IPS-20b (cell line): ENCODE measurements at regions not wholly inside any gene's neighbourhood (a gene's known extent, or its start where the extent isn't known, plus 50 kb on each side); places are given as distances from the start of the nearest gene placed in this dataset.

Experiments
- H3K27ac ChIP-seq: one replicate; pipeline ENCODE4 v1.5.1; 2013; ENCODE audit warnings: low read length
- H3K27me3 ChIP-seq: 2 replicates; pipeline ENCODE4 v1.6.1; 2013; ENCODE audit warnings: mild to moderate bottlenecking, low read length, inconsistent platforms; ENCODE audit not compliant: insufficient read depth
- H3K36me3 ChIP-seq: 2 replicates; pipeline ENCODE4 v1.6.1; 2013; ENCODE audit warnings: low read depth, mild to moderate bottlenecking, inconsistent platforms, low read length, moderate library complexity; ENCODE audit not compliant: insufficient read depth
- H3K4me1 ChIP-seq: 2 replicates; pipeline ENCODE4 v1.6.1; 2013; ENCODE audit warnings: mild to moderate bottlenecking, control low read depth, inconsistent platforms, low read length, moderate library complexity; ENCODE audit not compliant: insufficient read depth
- H3K4me3 ChIP-seq: 2 replicates; pipeline ENCODE4 v1.5.1; 2013; ENCODE audit warnings: mild to moderate bottlenecking, low read length, inconsistent platforms
- H3K9ac ChIP-seq: 2 replicates; pipeline ENCODE4 v1.6.1; 2013; ENCODE audit warnings: low read depth, mild to moderate bottlenecking, inconsistent platforms, low read length, moderate library complexity
- H3K9me3 ChIP-seq: 2 replicates; pipeline ENCODE4 v1.6.1; 2013; ENCODE audit warnings: mild to moderate bottlenecking, low read depth, low read length, inconsistent platforms; ENCODE audit not compliant: insufficient read depth

DNA sequence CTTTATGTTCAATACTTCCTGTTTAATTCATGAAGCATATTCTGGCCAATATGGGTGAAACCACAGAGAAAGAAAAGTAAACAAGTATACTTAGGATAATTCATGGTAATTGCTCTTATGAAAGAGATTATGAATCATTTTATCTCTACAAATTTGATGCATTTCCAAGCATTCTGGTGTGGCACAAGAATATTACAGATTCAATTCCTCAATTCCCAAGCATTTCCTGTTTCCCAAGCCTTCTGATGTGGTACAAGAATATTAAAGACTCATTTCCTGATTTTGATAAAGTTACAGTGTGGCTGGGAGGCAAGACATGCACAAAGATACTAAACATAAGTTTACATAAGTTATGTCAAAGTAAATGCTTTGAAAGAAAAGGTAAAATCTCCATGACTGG is 126.1 kb upstream of the NUDT7 start:
- Histone ChIP-seq H3K4me3 (no peak overlapping the region), H3K36me3 (no peaks in the 10 kb centered on the region), H3K27me3 (no peaks in the 10 kb centered on the region), H3K9me3 (peaks cover 7% of the 10 kb centered on the region; the same call in 1 of the 2 replicates), H3K9ac (no peak overlapping the region), H3K4me1 (no peaks in the 10 kb centered on the region), H3K27ac (no peak overlapping the region)

DNA sequence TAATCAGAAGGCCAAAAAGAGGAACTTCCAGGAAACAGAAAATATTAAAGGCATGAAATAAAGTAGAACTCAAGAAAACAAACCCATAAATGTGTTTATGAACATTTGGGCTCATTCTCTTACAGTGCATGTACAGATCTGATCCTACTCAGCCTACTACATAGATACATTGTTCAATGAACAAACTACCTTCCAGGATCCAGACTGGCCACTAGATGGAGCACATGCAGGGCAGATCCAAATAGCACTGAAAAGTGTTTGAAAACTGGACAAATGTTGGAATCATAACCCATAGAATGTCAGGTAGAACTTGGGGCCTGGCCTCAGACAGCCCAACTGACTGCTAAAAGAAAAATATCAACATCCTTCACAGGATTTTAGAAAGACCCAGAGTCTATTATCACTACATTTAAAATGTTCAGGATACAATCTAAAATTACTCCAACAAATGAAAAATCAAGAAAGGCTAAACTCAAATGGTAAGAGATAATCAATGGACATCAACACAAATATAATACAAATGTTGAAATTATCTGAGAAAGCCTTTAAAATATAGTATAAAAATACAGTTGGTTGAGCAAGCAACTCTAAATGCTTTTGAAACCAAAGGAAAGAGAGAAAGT is 122.4 kb upstream of the NUDT7 start:
- Histone ChIP-seq H3K27ac (no peak overlapping the region), H3K9ac (no peak overlapping the region), H3K27me3 (no peaks in the 10 kb centered on the region), H3K4me3 (no peak overlapping the region), H3K36me3 (no peaks in the 10 kb centered on the region), H3K4me1 (peaks cover 7% of the 10 kb centered on the region; the same call in 1 of the 2 replicates), H3K9me3 (peaks cover 12% of the 10 kb centered on the region)

DNA sequence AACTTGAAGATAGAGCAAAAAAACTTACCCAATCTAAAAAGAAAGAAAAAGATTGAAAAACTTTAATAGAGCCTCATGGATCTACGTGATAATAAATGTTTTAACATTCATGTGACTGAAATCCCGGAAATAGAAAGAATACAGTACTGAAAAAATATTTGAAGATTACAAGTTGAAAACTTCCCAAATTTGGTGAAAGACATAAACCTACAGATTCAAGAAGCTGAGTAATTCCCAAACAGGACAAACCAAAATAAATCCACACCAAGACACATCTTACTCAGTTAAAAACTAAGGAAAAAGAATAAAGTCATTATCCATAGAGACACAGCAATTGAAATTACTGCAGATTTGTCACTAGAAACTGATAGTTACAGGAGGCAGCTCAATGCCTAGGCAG is 121.8 kb upstream of the NUDT7 start:
- H3K4me1 ChIP-seq = peaks cover 7% of the 10 kb centered on the region; the same call in 1 of the 2 replicates
- no peak overlapping the region for H3K27ac ChIP-seq
- peaks cover 12% of the 10 kb centered on the region for H3K9me3 ChIP-seq

DNA sequence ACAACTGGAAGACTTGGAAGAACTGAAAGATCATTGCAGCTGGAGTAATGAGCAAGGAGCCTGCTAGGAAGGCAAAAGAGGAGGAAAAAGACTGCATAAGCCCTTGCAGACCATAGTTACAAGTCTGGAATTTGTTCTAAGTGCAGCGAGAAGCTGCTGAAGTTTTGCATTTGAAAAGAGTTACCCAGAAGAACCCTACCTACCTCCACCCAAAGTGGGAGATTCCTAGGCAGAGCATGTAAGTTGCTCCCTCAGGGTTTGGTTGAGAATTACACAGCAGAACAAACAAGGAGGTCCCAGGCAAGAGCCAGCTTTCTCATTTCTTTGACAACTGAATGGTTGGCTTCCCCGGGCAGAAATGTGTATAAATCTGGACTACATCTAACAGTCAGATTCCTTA is 118.7 kb upstream of the NUDT7 start:
- no peak overlapping the region for H3K9ac ChIP-seq

More for the DNA sequence above, 121.8 kb upstream of the NUDT7 start:
- H3K27me3 ChIP-seq = no peaks in the 10 kb centered on the region
- H3K4me3 ChIP-seq = no peak overlapping the region
- no peak overlapping the region for H3K9ac ChIP-seq
- H3K36me3 ChIP-seq = no peaks in the 10 kb centered on the region

DNA sequence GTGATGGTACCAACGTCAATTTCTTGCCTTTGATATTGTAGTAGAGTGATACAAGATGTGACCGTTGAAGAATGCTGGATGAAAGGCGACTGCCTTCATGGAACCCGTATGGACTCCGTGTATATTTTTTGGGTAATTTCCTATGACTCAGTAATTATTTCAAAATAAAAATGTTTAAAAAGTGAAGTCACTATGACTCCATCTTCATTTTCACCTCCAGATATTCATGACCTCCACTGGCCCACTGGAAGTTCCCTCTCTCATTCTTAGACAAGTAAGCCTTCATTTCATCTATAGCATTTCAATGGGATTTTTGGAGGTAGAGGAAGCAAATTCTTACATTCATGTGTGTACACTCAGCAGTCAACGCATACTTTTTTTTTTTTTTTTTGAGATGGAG is 111.8 kb upstream of the NUDT7 start:
- Histone ChIP-seq H3K9ac (no peak overlapping the region), H3K36me3 (no peaks in the 10 kb centered on the region), H3K4me1 (no peaks in the 10 kb centered on the region), H3K27ac (no peak overlapping the region), H3K4me3 (no peak overlapping the region), H3K9me3 (no peaks in the 10 kb centered on the region), H3K27me3 (no peaks in the 10 kb centered on the region)

More for the DNA sequence above, 118.7 kb upstream of the NUDT7 start:
- no peaks in the 10 kb centered on the region for H3K36me3 ChIP-seq
- peaks cover 7% of the 10 kb centered on the region; the same call in 1 of the 2 replicates for H3K4me1 ChIP-seq
- H3K27ac ChIP-seq = no peak overlapping the region
- peaks cover 12% of the 10 kb centered on the region for H3K9me3 ChIP-seq
- H3K4me3 ChIP-seq = no peak overlapping the region
- H3K27me3 ChIP-seq = no peaks in the 10 kb centered on the region

DNA sequence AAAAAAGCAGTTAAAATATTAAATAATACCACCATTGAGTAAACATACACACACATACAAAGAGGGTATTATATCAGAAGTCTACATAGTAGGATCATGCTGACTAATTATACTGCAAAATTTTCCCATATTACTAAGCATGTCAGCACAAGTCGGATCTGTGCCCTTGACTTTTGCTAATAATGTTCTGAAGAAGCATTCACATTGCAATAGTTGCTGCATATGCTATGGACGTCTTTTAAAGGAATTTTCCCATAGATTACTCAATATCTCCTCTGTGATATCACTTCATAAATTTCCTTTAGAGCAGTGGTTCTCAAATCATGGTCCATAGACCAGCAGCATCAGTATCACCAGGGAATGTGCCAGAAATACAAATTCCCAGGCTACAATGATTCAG is 110.9 kb upstream of the NUDT7 start:
- H3K9ac ChIP-seq = no peak overlapping the region
- H3K9me3 ChIP-seq = no peaks in the 10 kb centered on the region
- H3K4me1 ChIP-seq = no peaks in the 10 kb centered on the region
- H3K36me3 ChIP-seq = no peaks in the 10 kb centered on the region
- H3K27me3 ChIP-seq = no peaks in the 10 kb centered on the region
- no peak overlapping the region for H3K27ac ChIP-seq
- no peak overlapping the region for H3K4me3 ChIP-seq

DNA sequence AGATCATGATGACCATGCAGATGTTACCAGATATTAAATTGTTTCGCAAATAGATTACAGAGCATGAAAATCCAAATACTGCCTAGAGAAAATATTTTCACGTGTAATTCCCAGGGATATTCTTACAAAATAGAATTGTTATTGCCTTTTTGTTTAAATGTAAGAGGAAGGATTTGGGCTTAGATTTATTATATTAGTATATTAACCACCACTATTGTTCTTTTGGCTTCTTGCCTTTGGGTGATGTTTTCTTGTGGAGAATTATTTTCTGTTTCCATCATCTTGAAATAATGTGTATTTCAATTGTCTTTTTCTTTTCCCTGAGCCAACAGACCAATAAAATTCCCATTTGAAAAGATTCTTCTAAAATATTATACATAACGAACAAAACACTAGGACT is 109.7 kb upstream of the NUDT7 start:
- Histone ChIP-seq H3K4me1 (no peaks in the 10 kb centered on the region), H3K9me3 (no peaks in the 10 kb centered on the region), H3K9ac (no peak overlapping the region), H3K36me3 (no peaks in the 10 kb centered on the region), H3K4me3 (no peak overlapping the region), H3K27me3 (no peaks in the 10 kb centered on the region), H3K27ac (no peak overlapping the region)

DNA sequence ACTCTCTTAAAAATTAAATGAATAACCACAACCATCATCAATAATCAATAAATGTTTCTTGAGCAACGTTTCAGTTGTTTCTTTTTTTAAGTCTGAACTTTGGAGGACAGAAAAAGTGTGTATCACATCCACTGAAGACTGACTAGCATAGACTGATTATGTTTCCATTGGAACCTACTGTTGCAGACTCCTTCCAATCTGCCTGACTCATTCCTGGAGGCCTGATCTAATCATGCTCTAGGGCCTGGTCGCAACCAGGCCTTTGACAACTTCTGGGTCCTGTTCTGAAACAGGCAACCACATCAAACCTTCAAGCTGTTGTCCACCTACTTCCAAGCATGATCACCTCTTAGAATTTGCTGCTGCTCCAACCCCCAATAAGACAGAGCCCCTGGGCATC is 109.2 kb upstream of the NUDT7 start:
- H3K9ac ChIP-seq = no peak overlapping the region
- no peak overlapping the region for H3K27ac ChIP-seq
- no peaks in the 10 kb centered on the region for H3K27me3 ChIP-seq
- no peaks in the 10 kb centered on the region for H3K4me1 ChIP-seq
- no peaks in the 10 kb centered on the region for H3K36me3 ChIP-seq
- H3K9me3 ChIP-seq = no peaks in the 10 kb centered on the region
- H3K4me3 ChIP-seq = no peak overlapping the region

DNA sequence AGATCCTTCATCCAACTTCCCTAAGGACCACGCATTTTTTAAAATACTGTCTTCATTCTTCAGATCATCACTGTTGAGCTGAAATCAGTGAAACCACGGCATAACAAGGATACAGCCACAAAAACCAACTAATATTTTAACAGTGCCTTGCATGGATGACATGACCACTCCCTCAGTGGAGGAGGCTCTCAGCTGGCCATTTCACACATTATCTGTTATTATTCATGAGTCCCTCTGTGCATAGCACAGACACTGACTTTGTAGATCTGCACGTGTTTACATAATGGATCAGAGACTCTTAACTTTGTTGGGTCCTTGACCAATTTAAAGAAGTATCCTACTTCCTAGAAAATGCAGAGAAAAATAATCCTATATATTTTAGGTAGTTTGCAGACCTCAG is 104.8 kb upstream of the NUDT7 start:
- H3K4me1 ChIP-seq = no peaks in the 10 kb centered on the region
- H3K36me3 ChIP-seq = no peaks in the 10 kb centered on the region
- H3K27ac ChIP-seq = no peak overlapping the region

DNA sequence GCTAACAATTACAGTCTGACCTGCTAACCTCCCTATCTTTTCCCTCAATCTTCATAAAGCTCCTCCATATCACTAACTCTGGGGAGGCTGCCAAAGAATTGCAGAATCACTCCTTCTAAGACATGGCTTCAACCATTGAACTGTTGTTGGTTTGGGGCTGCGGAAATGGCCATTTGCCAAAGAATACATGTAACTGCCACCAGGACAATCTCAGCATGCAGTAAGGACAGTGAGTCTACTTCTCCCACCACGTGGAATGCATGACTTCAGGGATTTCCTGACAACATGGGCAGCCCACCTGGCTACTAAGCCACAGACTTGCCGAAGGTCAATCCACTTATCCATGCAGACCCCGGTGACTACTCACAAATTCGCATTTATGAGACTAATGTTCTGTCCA is 104.3 kb upstream of the NUDT7 start:
- H3K4me3 ChIP-seq = no peak overlapping the region
- H3K9ac ChIP-seq = no peak overlapping the region
- H3K4me1 ChIP-seq = no peaks in the 10 kb centered on the region

More for the DNA sequence above, 104.8 kb upstream of the NUDT7 start:
- no peaks in the 10 kb centered on the region for H3K9me3 ChIP-seq
- no peak overlapping the region for H3K4me3 ChIP-seq
- no peaks in the 10 kb centered on the region for H3K27me3 ChIP-seq
- no peak overlapping the region for H3K9ac ChIP-seq

DNA sequence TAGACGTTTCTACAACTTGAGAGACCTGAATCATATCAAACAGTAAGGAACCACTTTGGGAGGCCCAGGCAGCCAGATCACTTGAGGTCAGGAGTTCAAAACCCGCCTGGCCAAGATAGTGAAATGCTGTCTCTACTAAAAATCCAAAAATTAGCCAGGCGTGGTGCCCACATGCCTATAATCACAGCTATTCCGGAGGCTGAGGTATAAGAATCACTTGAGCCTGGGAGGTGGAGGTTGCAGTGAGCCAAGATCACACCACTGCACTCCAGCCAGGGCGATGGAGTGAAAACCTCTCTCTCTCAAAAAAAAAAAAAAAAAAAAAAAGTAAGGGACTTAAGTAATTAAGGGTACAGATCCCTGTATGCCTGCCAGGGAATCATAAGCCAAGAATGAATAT is 103.4 kb upstream of the NUDT7 start:
- no peak overlapping the region for H3K4me3 ChIP-seq
- H3K9ac ChIP-seq = no peak overlapping the region
- no peaks in the 10 kb centered on the region for H3K36me3 ChIP-seq
- H3K9me3 ChIP-seq = no peaks in the 10 kb centered on the region
- no peaks in the 10 kb centered on the region for H3K27me3 ChIP-seq
- no peaks in the 10 kb centered on the region for H3K4me1 ChIP-seq
- H3K27ac ChIP-seq = no peak overlapping the region

More for the DNA sequence above, 104.3 kb upstream of the NUDT7 start:
- Histone ChIP-seq H3K9me3 (no peaks in the 10 kb centered on the region), H3K27ac (no peak overlapping the region), H3K36me3 (no peaks in the 10 kb centered on the region), H3K27me3 (no peaks in the 10 kb centered on the region)

DNA sequence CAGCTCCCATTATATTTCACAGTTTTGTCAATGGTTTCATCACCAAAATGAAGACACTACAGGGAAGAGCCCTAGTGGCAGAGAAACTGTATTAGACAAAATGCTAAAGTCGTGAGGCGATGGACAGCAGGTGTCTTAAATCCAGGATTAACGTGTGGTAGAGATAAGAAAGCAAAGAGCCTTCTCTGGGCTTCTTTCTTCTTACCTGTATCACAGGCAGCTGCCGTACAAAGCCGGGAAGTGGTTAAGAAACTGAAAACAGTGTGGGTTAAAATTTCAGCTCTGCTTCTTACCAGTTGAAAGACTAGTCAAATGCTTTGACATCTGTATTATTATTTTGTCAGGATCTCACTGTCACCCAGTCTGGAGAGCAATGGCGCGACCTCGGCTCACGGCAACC is 98.2 kb upstream of the NUDT7 start:
- Histone ChIP-seq H3K27ac (no peak overlapping the region), H3K4me3 (no peak overlapping the region), H3K36me3 (no peaks in the 10 kb centered on the region), H3K9ac (no peak overlapping the region), H3K27me3 (no peaks in the 10 kb centered on the region), H3K9me3 (no peaks in the 10 kb centered on the region), H3K4me1 (no peaks in the 10 kb centered on the region)
